Activated B cell treated with CpG ODN at 0.5 μM for 24 hours (primary cell): ENCODE measurements at regions not wholly inside any gene's neighbourhood (a gene's known extent, or its start where the extent isn't known, plus 50 kb on each side); places are given as distances from the start of the nearest gene placed in this dataset.
"Not testable (repeated sequence)": the region's sequence is repeated elsewhere in the genome, so short reads cannot be mapped to it uniquely, and the experiment has no call there.

Source experiments
- ATAC-seq: fragments of 200-7000 bp; cut with Tn5 transposase; one replicate; pipeline ENCODE4 v1.10.0; 2021; ENCODE audit warnings: low read depth, mild to moderate bottlenecking, moderate library complexity
- CTCF ChIA-PET: fragments of 350-600 bp; sonication (Branson Sonifier 250); formaldehyde crosslinking; loops from one replicate; lab custom pipeline; 2021; ENCODE audit warnings: antibody characterized with exemption; lab: Charles Lee
- POLR2A ChIA-PET: fragments of 350-600 bp; sonication (Branson Sonifier 250); formaldehyde crosslinking; loops from one replicate; lab custom pipeline; 2021; ENCODE audit warnings: antibody characterized with exemption; lab: Charles Lee
- DNase-seq: peaks from one replicate; pipeline ENCODE4 v3.0.0; 2022
- H3K27ac Mint-ChIP-seq: one replicate; pipeline ENCODE4 v1.8.0; 2020; ENCODE audit warnings: mixed read lengths
- H3K27me3 Mint-ChIP-seq: one replicate; pipeline ENCODE4 v1.8.0; 2021; ENCODE audit warnings: mixed read lengths
- H3K36me3 Mint-ChIP-seq: one replicate; pipeline ENCODE4 v1.8.0; 2021; ENCODE audit warnings: low read depth, mixed read lengths
- H3K4me1 Mint-ChIP-seq: one replicate; pipeline ENCODE4 v1.8.0; 2021; ENCODE audit warnings: mixed read lengths
- H3K4me3 Mint-ChIP-seq: one replicate; pipeline ENCODE4 v1.8.0; 2020; ENCODE audit warnings: mild to moderate bottlenecking, mixed read lengths
- H3K9me3 Mint-ChIP-seq: one replicate; pipeline ENCODE4 v1.8.0; 2020; ENCODE audit warnings: mixed read lengths
- intact Hi-C: fragments of 100-400 bp; cut with micrococcal nuclease; formaldehyde crosslinking; loops from one replicate; pipeline ENCODE4 v1.15.1; 2024
- TF ChIP-seq, protein P1 (sequence below): fragments of 200-600 bp; IDR thresholded peaks from one replicate; pipeline ENCODE4 v1.8.0; 2022; ENCODE audit warnings: antibody characterized with exemption, mild to moderate bottlenecking

GRCh38 chr1:219066098-219066497 is 107.6 kb upstream of the LYPLAL1 start:
- H3K27me3 Mint-ChIP-seq, result no peaks in the 10 kb centered on the region
- ChIA-PET POLR2A (interaction anchor here (1.4 kb wide), 1 partner anchor 108 kb away, joined by 5 read pairs; the partner anchor contains the start of gene LYPLAL1), CTCF (interaction anchor here (1.0 to 1.5 kb wide), 2 partner anchors 14 to 320 kb away, joined by 3 to 4 read pairs; no protein-coding TSS in a partner anchor)
- H3K9me3 Mint-ChIP-seq, result no peaks in the 10 kb centered on the region
- ATAC-seq, result no peak
- no peak overlapping the region for H3K27ac Mint-ChIP-seq
- H3K36me3 Mint-ChIP-seq, result no peaks in the 10 kb centered on the region
- no peak for DNase-seq
- intact Hi-C loops, result loop anchor here (2.0 kb wide), 1 partner anchor 735 kb away; no protein-coding TSS in a partner anchor
- H3K4me1 Mint-ChIP-seq, result peaks cover 8% of the 10 kb centered on the region
- TF ChIP-seq, protein P1, sequence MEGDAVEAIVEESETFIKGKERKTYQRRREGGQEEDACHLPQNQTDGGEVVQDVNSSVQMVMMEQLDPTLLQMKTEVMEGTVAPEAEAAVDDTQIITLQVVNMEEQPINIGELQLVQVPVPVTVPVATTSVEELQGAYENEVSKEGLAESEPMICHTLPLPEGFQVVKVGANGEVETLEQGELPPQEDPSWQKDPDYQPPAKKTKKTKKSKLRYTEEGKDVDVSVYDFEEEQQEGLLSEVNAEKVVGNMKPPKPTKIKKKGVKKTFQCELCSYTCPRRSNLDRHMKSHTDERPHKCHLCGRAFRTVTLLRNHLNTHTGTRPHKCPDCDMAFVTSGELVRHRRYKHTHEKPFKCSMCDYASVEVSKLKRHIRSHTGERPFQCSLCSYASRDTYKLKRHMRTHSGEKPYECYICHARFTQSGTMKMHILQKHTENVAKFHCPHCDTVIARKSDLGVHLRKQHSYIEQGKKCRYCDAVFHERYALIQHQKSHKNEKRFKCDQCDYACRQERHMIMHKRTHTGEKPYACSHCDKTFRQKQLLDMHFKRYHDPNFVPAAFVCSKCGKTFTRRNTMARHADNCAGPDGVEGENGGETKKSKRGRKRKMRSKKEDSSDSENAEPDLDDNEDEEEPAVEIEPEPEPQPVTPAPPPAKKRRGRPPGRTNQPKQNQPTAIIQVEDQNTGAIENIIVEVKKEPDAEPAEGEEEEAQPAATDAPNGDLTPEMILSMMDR, result no peak
- H3K4me3 Mint-ChIP-seq, result no peak overlapping the region

DNA sequence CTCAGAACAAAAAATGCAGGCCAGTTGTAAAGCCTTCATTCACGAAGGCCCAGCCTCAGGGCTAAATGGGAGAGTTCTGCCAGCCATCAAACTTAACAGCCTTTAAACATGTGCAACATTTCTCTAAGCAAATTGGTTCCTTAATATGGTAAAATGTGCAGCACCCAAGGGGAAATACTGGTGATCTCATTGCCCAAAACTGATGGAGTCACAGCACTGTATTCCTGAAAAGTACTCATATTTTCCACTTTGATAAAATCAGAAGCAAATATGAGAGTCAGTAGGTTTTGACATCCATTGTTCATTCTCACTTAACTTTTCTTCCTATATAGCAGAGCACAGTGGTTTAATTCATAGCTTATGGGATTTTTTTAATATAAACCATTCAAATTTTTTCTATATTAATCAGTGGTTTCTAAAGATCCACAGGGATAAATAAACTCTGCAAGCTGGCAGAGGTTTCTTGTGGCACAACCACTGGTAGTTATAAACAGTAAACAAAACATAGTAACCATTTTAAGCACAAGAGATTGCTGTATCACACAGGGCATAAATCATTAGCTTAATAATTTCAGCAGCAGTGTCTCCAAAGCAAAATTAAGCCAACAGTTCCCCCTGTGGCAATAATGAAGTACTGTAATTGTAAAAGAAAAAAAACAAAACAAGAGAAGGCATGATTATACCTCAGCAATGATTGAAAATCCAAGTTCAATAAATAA is 106.9 kb upstream of the LYPLAL1 start:
- CTCF ChIA-PET, result interaction anchor here (1.0 to 1.5 kb wide), 3 partner anchors 13 to 319 kb away, joined by 3 to 4 read pairs (median 3); no protein-coding TSS in a partner anchor
- H3K36me3 Mint-ChIP-seq, result no peaks in the 10 kb centered on the region

DNA sequence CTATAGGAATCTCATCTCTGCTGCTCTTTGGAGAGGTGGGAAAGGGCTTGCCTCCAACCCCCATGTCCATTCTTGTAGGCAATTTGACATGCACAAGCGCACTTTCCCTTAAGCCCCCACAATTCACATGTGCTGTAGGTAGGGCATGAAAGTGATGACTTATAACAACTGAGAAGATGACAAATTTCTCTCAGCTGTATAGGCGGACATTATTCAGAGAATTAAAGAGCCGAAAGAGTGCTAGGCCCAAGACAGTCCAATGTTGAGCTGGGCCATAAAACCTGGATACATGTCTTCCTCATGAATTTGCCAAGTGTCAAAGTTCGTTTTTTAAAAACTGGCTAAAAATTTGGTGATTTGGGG is 106.3 kb upstream of the LYPLAL1 start:
- Mint-ChIP-seq H3K36me3 (no peaks in the 10 kb centered on the region), H3K4me1 (peaks cover 8% of the 10 kb centered on the region), H3K9me3 (peaks cover 3% of the 10 kb centered on the region), H3K4me3 (no peak overlapping the region), H3K27me3 (no peaks in the 10 kb centered on the region), H3K27ac (no peak overlapping the region)
- intact Hi-C loops, result loop anchor here (2.0 kb wide), 1 partner anchor 737 kb away; no protein-coding TSS in a partner anchor
- POLR2A ChIA-PET, result interaction anchor here (1.4 kb wide), 1 partner anchor 107 kb away, joined by 5 read pairs; the partner anchor contains the start of gene LYPLAL1
- CTCF ChIA-PET, result interaction anchor here (1.0 to 1.5 kb wide), 2 partner anchors 13 to 15 kb away, joined by 3 read pairs; no protein-coding TSS in a partner anchor
- DNase-seq (no peak), ATAC-seq (no peak)
- TF ChIP-seq, protein P1, result no peak

More for the DNA sequence above, 106.9 kb upstream of the LYPLAL1 start:
- DNase-seq, result no peak
- Mint-ChIP-seq H3K9me3 (no peaks in the 10 kb centered on the region), H3K27ac (no peak overlapping the region), H3K4me1 (peaks cover 8% of the 10 kb centered on the region), H3K27me3 (no peaks in the 10 kb centered on the region), H3K4me3 (no peak overlapping the region)
- no peak for ATAC-seq
- TF ChIP-seq, protein P1, result no peak
- intact Hi-C loops, result loop anchor here (2.0 kb wide), 1 partner anchor 736 kb away; no protein-coding TSS in a partner anchor
- POLR2A ChIA-PET, result interaction anchor here (1.4 kb wide), 1 partner anchor 107 kb away, joined by 5 read pairs; the partner anchor contains the start of gene LYPLAL1

GRCh38 chr1:219070395-219070794 is 103.3 kb upstream of the LYPLAL1 start:
- DNase-seq, H3K27ac Mint-ChIP-seq, H3K36me3 Mint-ChIP-seq, CTCF ChIA-PET, intact Hi-C loops, H3K4me1 Mint-ChIP-seq, H3K27me3 Mint-ChIP-seq, H3K4me3 Mint-ChIP-seq, POLR2A ChIA-PET, H3K9me3 Mint-ChIP-seq, ATAC-seq: not testable (repeated sequence)

- intact Hi-C loops, result no loop called here
- POLR2A ChIA-PET, result no interaction called here
- no peak for DNase-seq
- CTCF ChIA-PET, result no interaction called here
- Mint-ChIP-seq H3K4me1 (peaks cover under 1% of the 10 kb centered on the region), H3K27ac (no peak overlapping the region), H3K36me3 (no peaks in the 10 kb centered on the region), H3K9me3 (peaks cover 6% of the 10 kb centered on the region), H3K27me3 (no peaks in the 10 kb centered on the region), H3K4me3 (no peak overlapping the region)
- ATAC-seq, result no peak
- TF ChIP-seq, protein P1, result no peak
These were observed 102.5 kb upstream of the LYPLAL1 start for GRCh38 chr1:219071209-219071608.
